Tibial nerve (tissue), 4 donors: ENCODE measurements at regions not wholly inside any gene's neighbourhood (a gene's known extent, or its start where the extent isn't known, plus 50 kb on each side); places are given as distances from the start of the nearest gene placed in this dataset.

Experiments used
- DNase-seq, 2 donors: peaks; one replicate each; pipeline ENCODE4 v3.0.0-alpha.2; 2019; ENCODE audit warnings: low spot score in 2 of 2
- H3K27ac ChIP-seq, 4 donors: fragments of 200-600 bp; sonication (generic) in 3 of 4; one replicate each; pipeline ENCODE4 v1.5.1; 2017 to 2019; ENCODE audit warnings: mild to moderate bottlenecking in 1 of 4
- H3K27me3 ChIP-seq, 2 donors: fragments of 200-600 bp; sonication (generic) in 1 of 2; one replicate each; pipeline versions ENCODE4 v1.5.1 to v1.6.0; 2017 to 2019
- H3K36me3 ChIP-seq, 3 donors: fragments of 200-600 bp; sonication (generic); one replicate each; pipeline ENCODE4 v1.5.1; 2018 to 2019
- H3K4me1 ChIP-seq, 4 donors: fragments of 200-600 bp; sonication (generic) in 3 of 4; one replicate each; pipeline ENCODE4 v1.5.1; 2017 to 2019
- H3K4me3 ChIP-seq, 4 donors: fragments of 200-600 bp; sonication (generic) in 3 of 4; one replicate each; pipeline ENCODE4 v1.5.1; 2017 to 2019; ENCODE audit warnings: mild to moderate bottlenecking in 1 of 4, moderate library complexity in 1 of 4
- H3K9me3 ChIP-seq, 4 donors: fragments of 200-600 bp; sonication (generic) in 3 of 4; one replicate each; pipeline ENCODE4 v1.5.1; 2017 to 2019
- EP300 ChIP-seq, 2 donors: sonication (generic); formaldehyde crosslinking; IDR thresholded peaks; one replicate each; pipeline ENCODE4 v1.6.1; 2017; ENCODE audit warnings: antibody characterized with exemption in 2 of 2, mild to moderate bottlenecking in 1 of 2
- POLR2A ChIP-seq, 2 donors: fragments of 450-650 bp; IDR thresholded peaks; one replicate each; pipeline ENCODE4 v1.6.1; 2017; ENCODE audit warnings: antibody characterized with exemption in 2 of 2, mild to moderate bottlenecking in 2 of 2, moderate library complexity in 2 of 2
- WGBS, 2 donors: methylation state at CpG; one replicate each; pipeline ENCODE4 v1.1.5; 2018; 5-methylcytosine and 5-hydroxymethylcytosine counted together
- TF ChIP-seq, protein P1 (sequence below), 5 experiments: fragments of 200-600 bp in 3 of 5; fragments of 450-650 bp in 2 of 5; sonication (generic) in 3 of 5; IDR thresholded peaks; one replicate each; pipeline ENCODE4 v1.5.1; 2016 to 2019; ENCODE audit warnings: antibody characterized with exemption in 5 of 5, mild to moderate bottlenecking in 3 of 5, moderate library complexity in 2 of 5

DNA sequence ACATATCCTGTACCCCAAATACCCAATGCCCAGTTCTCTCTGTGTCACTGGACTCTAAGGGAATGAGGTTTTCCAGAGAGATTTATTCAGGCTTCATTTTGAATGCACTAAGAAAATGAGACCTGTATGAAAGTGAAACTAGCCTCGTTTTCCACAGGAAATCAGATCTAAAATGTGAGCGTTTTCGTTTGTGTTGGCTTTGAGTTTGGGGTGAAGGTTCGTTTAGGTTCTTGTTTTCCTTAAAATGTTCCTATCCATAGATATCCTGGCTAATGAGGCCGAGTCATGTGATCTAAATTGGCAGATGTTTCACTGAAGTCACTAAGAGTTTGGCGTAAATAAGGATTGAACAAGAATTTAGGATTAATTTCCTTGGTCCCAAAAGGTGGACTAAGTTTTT, 90.9 kb upstream of the BMPER start:
- 32 to 34% methylated on average over 6 of the region's 6 CpGs for WGBS, 2 donors
- TF ChIP-seq POLR2A (IDR thresholded peaks at IDR 0.05) (no peak), EP300 (IDR thresholded peaks at IDR 0.05) (peak in 1 of 2 donors; percentile 8)
- TF ChIP-seq, protein P1, sequence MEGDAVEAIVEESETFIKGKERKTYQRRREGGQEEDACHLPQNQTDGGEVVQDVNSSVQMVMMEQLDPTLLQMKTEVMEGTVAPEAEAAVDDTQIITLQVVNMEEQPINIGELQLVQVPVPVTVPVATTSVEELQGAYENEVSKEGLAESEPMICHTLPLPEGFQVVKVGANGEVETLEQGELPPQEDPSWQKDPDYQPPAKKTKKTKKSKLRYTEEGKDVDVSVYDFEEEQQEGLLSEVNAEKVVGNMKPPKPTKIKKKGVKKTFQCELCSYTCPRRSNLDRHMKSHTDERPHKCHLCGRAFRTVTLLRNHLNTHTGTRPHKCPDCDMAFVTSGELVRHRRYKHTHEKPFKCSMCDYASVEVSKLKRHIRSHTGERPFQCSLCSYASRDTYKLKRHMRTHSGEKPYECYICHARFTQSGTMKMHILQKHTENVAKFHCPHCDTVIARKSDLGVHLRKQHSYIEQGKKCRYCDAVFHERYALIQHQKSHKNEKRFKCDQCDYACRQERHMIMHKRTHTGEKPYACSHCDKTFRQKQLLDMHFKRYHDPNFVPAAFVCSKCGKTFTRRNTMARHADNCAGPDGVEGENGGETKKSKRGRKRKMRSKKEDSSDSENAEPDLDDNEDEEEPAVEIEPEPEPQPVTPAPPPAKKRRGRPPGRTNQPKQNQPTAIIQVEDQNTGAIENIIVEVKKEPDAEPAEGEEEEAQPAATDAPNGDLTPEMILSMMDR (IDR thresholded peaks at IDR 0.05), result no peak
- H3K27ac ChIP-seq, result peak overlapping the region in 3 of 4 donors; percentile 55 to 69 (median 58)

GRCh38 chr7:33814936-33815335, 90.4 kb upstream of the BMPER start:
- TF ChIP-seq, protein P1 (IDR thresholded peaks at IDR 0.05), result no peak
- TF ChIP-seq EP300 (IDR thresholded peaks at IDR 0.05), result no peak
- no peak for TF ChIP-seq POLR2A (IDR thresholded peaks at IDR 0.05)
- peak overlapping the region in 3 of 4 donors; percentile 55 to 69 (median 58) for H3K27ac ChIP-seq
- 13% methylated on average over 6 of the region's 6 CpGs for WGBS, 2 donors

More for the DNA sequence above, 90.9 kb upstream of the BMPER start:
- H3K36me3 ChIP-seq, result no peaks in the 10 kb centered on the region
- H3K4me1 ChIP-seq, result peaks cover 0 to 30% (median 3%) of the 10 kb centered on the region in 4 donors
- peak overlapping the region in 3 of 4 donors; percentile 5 to 31 (median 6) for H3K4me3 ChIP-seq
- no peak for DNase-seq
- no peaks in the 10 kb centered on the region for H3K9me3 ChIP-seq
- no peaks in the 10 kb centered on the region for H3K27me3 ChIP-seq

GRCh38 chr7:33815336-33815735, 90.0 kb upstream of the BMPER start:
- peak overlapping the region in 1 of 4 donors; percentile 31 for H3K4me3 ChIP-seq
- 39 to 45% methylated on average over 3 of the region's 3 CpGs for WGBS, 2 donors
- H3K27ac ChIP-seq, result peak overlapping the region in 3 of 4 donors; percentile 55 to 69 (median 58)
- peaks cover 0 to 29% (median 3%) of the 10 kb centered on the region in 4 donors for H3K4me1 ChIP-seq
- no peaks in the 10 kb centered on the region for H3K27me3 ChIP-seq
- peaks cover 0 to 6% (median 0%) of the 10 kb centered on the region in 4 donors for H3K9me3 ChIP-seq
- no peaks in the 10 kb centered on the region for H3K36me3 ChIP-seq
- peak in 1 of 2 donors; percentile 43 for DNase-seq
- TF ChIP-seq, protein P1 (IDR thresholded peaks at IDR 0.05), result no peak
- peak in 1 of 2 donors; percentile 53 for TF ChIP-seq EP300 (IDR thresholded peaks at IDR 0.05)

More at GRCh38 chr7:33814936-33815335, 90.4 kb upstream of the BMPER start:
- H3K4me3 ChIP-seq, result peak overlapping the region in 3 of 4 donors; percentile 5 to 31 (median 6)
- no peak for DNase-seq
- no peaks in the 10 kb centered on the region for H3K36me3 ChIP-seq
- H3K4me1 ChIP-seq, result peaks cover 0 to 29% (median 3%) of the 10 kb centered on the region in 4 donors
- H3K27me3 ChIP-seq, result no peaks in the 10 kb centered on the region
- peaks cover 0 to 4% (median 0%) of the 10 kb centered on the region in 4 donors for H3K9me3 ChIP-seq

DNA sequence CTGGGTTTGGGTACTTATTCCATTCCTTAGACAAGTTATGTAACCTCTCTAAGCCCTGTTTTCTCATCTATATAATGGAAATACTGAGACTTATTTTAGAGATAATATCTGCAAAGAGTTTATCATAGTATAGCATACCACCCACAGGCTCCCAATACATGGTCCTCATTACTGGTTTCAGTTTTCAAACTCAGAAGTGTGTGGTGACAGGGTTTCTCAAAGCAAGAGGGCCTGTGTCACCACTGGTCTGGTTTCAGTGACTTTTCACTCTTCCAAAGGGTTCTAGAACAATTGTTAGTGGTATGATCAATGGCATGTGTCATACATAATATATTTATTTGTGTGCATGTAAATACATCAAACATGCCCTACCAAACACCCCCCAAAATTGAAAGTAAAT, 89.2 kb upstream of the BMPER start:
- TF ChIP-seq POLR2A (IDR thresholded peaks at IDR 0.05), result no peak
- TF ChIP-seq EP300 (IDR thresholded peaks at IDR 0.05), result no peak
- TF ChIP-seq, protein P1 (IDR thresholded peaks at IDR 0.05), result no peak
- peaks cover 0 to 6% (median 0%) of the 10 kb centered on the region in 4 donors for H3K9me3 ChIP-seq
- H3K36me3 ChIP-seq, result no peaks in the 10 kb centered on the region
- H3K27ac ChIP-seq, result peak overlapping the region in 1 of 4 donors; percentile 55
- H3K4me3 ChIP-seq, result no peak overlapping the region
- H3K4me1 ChIP-seq, result peaks cover 0 to 29% (median 3%) of the 10 kb centered on the region in 4 donors
- H3K27me3 ChIP-seq, result no peaks in the 10 kb centered on the region
- no peak for DNase-seq

DNA sequence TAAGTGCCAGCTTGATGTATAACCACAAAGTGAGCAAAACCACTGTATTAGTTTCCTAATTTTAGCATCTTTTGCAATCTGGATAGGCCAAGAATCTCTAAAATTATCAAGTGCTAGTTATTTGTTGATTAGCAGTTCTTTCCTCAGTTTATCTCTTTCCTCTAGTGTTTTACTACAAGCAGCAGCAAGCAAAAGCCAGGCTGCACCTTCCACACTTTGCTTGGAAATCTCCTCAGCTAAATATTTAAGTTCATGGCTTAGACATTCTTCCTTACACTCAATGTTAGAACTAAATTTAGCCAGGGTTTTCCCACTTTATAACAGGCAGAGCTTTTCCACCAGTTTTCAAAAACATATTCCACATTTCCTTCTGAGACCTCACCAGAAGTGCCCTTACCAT, 85.7 kb upstream of the BMPER start:
- Histone ChIP-seq H3K9me3 (peaks cover 0 to 6% (median 0%) of the 10 kb centered on the region in 4 donors), H3K4me1 (peaks cover 0 to 18% (median 0%) of the 10 kb centered on the region in 4 donors), H3K4me3 (no peak overlapping the region), H3K27ac (no peak overlapping the region), H3K27me3 (no peaks in the 10 kb centered on the region), H3K36me3 (no peaks in the 10 kb centered on the region)
- TF ChIP-seq EP300 (IDR thresholded peaks at IDR 0.05), result no peak
- TF ChIP-seq, protein P1 (IDR thresholded peaks at IDR 0.05), result no peak
- TF ChIP-seq POLR2A (IDR thresholded peaks at IDR 0.05), result no peak
- DNase-seq, result no peak
